Heart left ventricle (tissue), 13 donors: ENCODE measurements at regions not wholly inside any gene's neighbourhood (a gene's known extent, or its start where the extent isn't known, plus 50 kb on each side); places are given as distances from the start of the nearest gene placed in this dataset.

Source experiments
- POLR2A ChIP-seq, 2 donors: fragments of 450-650 bp; IDR thresholded peaks; one replicate each; pipeline ENCODE4 v1.6.1; 2017; ENCODE audit warnings: antibody characterized with exemption in 2 of 2, mild to moderate bottlenecking in 2 of 2, moderate library complexity in 2 of 2
- TF ChIP-seq, protein P1 (sequence below), 12 donors: fragments of 200-600 bp; sonication (generic) in 4 of 12; IDR thresholded peaks; one replicate each; pipeline versions ENCODE4 v1.5.0 to v1.8.0; 2018 to 2022; ENCODE audit warnings: antibody characterized with exemption in 12 of 12, mild to moderate bottlenecking in 5 of 12
- donor health status: ischemic (EF 13 %, LVEDD 7.1; RV severe dilation, severe dysfunction).
- donor health status: DM: no; HTN: yes; CAD: no.
- donor health status: DM: no; HTN: no; CAD: no.
- donor health status: ischemic (EF 25% LVEDD 6.9; RV normal size, moderate dysfunction).
- donor health status: ischemic (EF 25% LVEDD 5.7; RV mildly dilated, moderate dysfunction).
- donor health status: ischemic (EF 35%, LVEDD 5.7; RV mildly dilated, moderate dysfunction).
- donor health status: nonischemic (EF 11% LVEDD 7.7; RV severe dilation, severe dysfunction).
- donor health status: DM: yes; HTN: yes; CAD: no.
- donor health status: PGD.
- donor health status: ischemic (EF 29% LVEDD 5.4; RV normal size, mild dysfunction).
- donor health status: nonischemic (EF 23%, LVEDD 6.1; RV moderate dilation, normal function).

DNA sequence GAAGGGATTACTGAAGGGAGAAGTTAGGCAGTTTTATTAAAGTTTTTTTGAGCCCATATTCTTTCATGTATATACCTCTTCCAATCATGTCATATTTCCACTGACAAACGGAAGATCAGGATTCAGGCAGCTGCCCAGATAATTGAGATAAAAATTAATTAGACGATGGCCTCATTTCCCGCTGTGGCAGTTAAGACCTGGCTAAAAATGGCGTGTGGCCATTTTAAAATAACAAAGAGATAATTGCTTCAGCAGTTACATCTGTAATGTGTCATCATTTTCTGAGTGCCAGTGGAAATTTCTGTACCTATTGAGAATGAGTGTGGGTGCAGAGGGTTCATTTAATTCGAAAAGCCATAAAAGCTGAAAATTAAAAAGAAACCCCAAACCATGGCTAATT, 215.1 kb downstream of the STK31 start:
- TF ChIP-seq POLR2A (IDR thresholded peaks at IDR 0.05) = no peak
- TF ChIP-seq, protein P1, sequence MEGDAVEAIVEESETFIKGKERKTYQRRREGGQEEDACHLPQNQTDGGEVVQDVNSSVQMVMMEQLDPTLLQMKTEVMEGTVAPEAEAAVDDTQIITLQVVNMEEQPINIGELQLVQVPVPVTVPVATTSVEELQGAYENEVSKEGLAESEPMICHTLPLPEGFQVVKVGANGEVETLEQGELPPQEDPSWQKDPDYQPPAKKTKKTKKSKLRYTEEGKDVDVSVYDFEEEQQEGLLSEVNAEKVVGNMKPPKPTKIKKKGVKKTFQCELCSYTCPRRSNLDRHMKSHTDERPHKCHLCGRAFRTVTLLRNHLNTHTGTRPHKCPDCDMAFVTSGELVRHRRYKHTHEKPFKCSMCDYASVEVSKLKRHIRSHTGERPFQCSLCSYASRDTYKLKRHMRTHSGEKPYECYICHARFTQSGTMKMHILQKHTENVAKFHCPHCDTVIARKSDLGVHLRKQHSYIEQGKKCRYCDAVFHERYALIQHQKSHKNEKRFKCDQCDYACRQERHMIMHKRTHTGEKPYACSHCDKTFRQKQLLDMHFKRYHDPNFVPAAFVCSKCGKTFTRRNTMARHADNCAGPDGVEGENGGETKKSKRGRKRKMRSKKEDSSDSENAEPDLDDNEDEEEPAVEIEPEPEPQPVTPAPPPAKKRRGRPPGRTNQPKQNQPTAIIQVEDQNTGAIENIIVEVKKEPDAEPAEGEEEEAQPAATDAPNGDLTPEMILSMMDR (IDR thresholded peaks at IDR 0.05) = no peak
